EL (cell line): ENCODE measurements at regions not wholly inside any gene's neighbourhood (a gene's known extent, or its start where the extent isn't known, plus 50 kb on each side); places are given as distances from the start of the nearest gene placed in this dataset.
"Not testable (repeated sequence)": the region's sequence is repeated elsewhere in the genome, so short reads cannot be mapped to it uniquely, and the experiment has no call there.

Experiments
- DNase-seq: peaks from one replicate; pipeline ENCODE4 v3.0.0-alpha.2; 2016

- DNase-seq: not testable (repeated sequence)
Observed at GRCh38 chr11:134719940-134720690, 308.1 kb upstream of the B3GAT1 start.

- no peak for DNase-seq
Observed at GRCh38 chr11:134719397-134719796, 307.4 kb upstream of the B3GAT1 start.

- DNase-seq: no peak
Observed at GRCh38 chr11:134716582-134716981, 304.5 kb upstream of the B3GAT1 start.

GRCh38 chr11:134714021-134714656 lies 302.1 kb upstream of the B3GAT1 start:
- no peak for DNase-seq

GRCh38 chr11:134712228-134713145 lies 300.4 kb upstream of the B3GAT1 start:
- no peak for DNase-seq

- DNase-seq: no peak
Observed at GRCh38 chr11:134711588-134711987, 299.5 kb upstream of the B3GAT1 start.

GRCh38 chr11:134710861-134711407 lies 298.9 kb upstream of the B3GAT1 start:
- no peak for DNase-seq

- DNase-seq: no peak
Observed at GRCh38 chr11:134705858-134706257, 293.8 kb upstream of the B3GAT1 start.

GRCh38 chr11:134702827-134703226 lies 290.8 kb upstream of the B3GAT1 start:
- DNase-seq: no peak

GRCh38 chr11:134701564-134702165 lies 289.6 kb upstream of the B3GAT1 start:
- no peak for DNase-seq

- DNase-seq: no peak
Observed at GRCh38 chr11:134700101-134700640, 288.1 kb upstream of the B3GAT1 start.

GRCh38 chr11:134696455-134696854 lies 284.4 kb upstream of the B3GAT1 start:
- no peak for DNase-seq

- DNase-seq: no peak
Observed at GRCh38 chr11:134691985-134692384, 279.9 kb upstream of the B3GAT1 start.

- no peak for DNase-seq
Observed at GRCh38 chr11:134691295-134691873, 279.3 kb upstream of the B3GAT1 start.

- no peak for DNase-seq
Observed at GRCh38 chr11:134689886-134690285, 277.8 kb upstream of the B3GAT1 start.

GRCh38 chr11:134687548-134687947 lies 275.5 kb upstream of the B3GAT1 start:
- no peak for DNase-seq

GRCh38 chr11:134686460-134687061 lies 274.5 kb upstream of the B3GAT1 start:
- DNase-seq: no peak

GRCh38 chr11:134685793-134686380 lies 273.8 kb upstream of the B3GAT1 start:
- no peak for DNase-seq

GRCh38 chr11:134684576-134684975 lies 272.5 kb upstream of the B3GAT1 start:
- no peak for DNase-seq

GRCh38 chr11:134683860-134684259 lies 271.8 kb upstream of the B3GAT1 start:
- no peak for DNase-seq

- no peak for DNase-seq
Observed at GRCh38 chr11:134682577-134682976, 270.5 kb upstream of the B3GAT1 start.
